HG02588 (cell line): ENCODE measurements at regions not wholly inside any gene's neighbourhood (a gene's known extent, or its start where the extent isn't known, plus 50 kb on each side); places are given as distances from the start of the nearest gene placed in this dataset.

ENCODE experiments used
- ATAC-seq: cut with Tn5 transposase; IDR thresholded peaks from one replicate; pipeline ENCODE4 v1.9.1; 2021; ENCODE audit warnings: mild to moderate bottlenecking, moderate library complexity; ENCODE audit not compliant: unreplicated experiment

GRCh38 chr6:19438566-19439353, 398.4 kb upstream of the ID4 start:
- ATAC-seq, result no peak

GRCh38 chr6:19440531-19440930, 396.6 kb upstream of the ID4 start:
- ATAC-seq, result no peak

- ATAC-seq, result no peak
Measured at GRCh38 chr6:19443411-19443810, 393.8 kb upstream of the ID4 start.

GRCh38 chr6:19444041-19444440, 393.1 kb upstream of the ID4 start:
- no peak for ATAC-seq

- ATAC-seq, result no peak
Measured at GRCh38 chr6:19444481-19444880, 392.7 kb upstream of the ID4 start.

- ATAC-seq, result no peak
Measured at GRCh38 chr6:19446570-19446969, 390.6 kb upstream of the ID4 start.

- no peak for ATAC-seq
Measured at GRCh38 chr6:19450651-19451050, 386.5 kb upstream of the ID4 start.

- ATAC-seq, result no peak
Measured at GRCh38 chr6:19452495-19452894, 384.7 kb upstream of the ID4 start.

- no peak for ATAC-seq
Measured at GRCh38 chr6:19454001-19454720, 383.0 kb upstream of the ID4 start.

- ATAC-seq, result no peak
Measured at GRCh38 chr6:19454721-19455392, 382.3 kb upstream of the ID4 start.

- ATAC-seq, result no peak
Measured at GRCh38 chr6:19463250-19463649, 373.9 kb upstream of the ID4 start.

- no peak for ATAC-seq
Measured at GRCh38 chr6:19463925-19464324, 373.2 kb upstream of the ID4 start.

- no peak for ATAC-seq
Measured at GRCh38 chr6:19465256-19465655, 371.9 kb upstream of the ID4 start.

GRCh38 chr6:19465760-19466159, 371.4 kb upstream of the ID4 start:
- no peak for ATAC-seq

- ATAC-seq, result no peak
Measured at GRCh38 chr6:19470333-19470732, 366.8 kb upstream of the ID4 start.

GRCh38 chr6:19472153-19472552, 365.0 kb upstream of the ID4 start:
- ATAC-seq, result no peak

GRCh38 chr6:19472850-19473249, 364.3 kb upstream of the ID4 start:
- ATAC-seq, result no peak

- ATAC-seq, result no peak
Measured at GRCh38 chr6:19477563-19477962, 359.6 kb upstream of the ID4 start.

GRCh38 chr6:19478273-19478672, 358.9 kb upstream of the ID4 start:
- no peak for ATAC-seq

- ATAC-seq, result no peak
Measured at GRCh38 chr6:19478992-19479391, 358.2 kb upstream of the ID4 start.

GRCh38 chr6:19479551-19479950, 357.6 kb upstream of the ID4 start:
- no peak for ATAC-seq
